ENCODE measurements at regions not wholly inside any gene's neighbourhood (a gene's known extent, or its start where the extent isn't known, plus 50 kb on each side); places are given as distances from the start of the nearest gene placed in this dataset.

DNA sequence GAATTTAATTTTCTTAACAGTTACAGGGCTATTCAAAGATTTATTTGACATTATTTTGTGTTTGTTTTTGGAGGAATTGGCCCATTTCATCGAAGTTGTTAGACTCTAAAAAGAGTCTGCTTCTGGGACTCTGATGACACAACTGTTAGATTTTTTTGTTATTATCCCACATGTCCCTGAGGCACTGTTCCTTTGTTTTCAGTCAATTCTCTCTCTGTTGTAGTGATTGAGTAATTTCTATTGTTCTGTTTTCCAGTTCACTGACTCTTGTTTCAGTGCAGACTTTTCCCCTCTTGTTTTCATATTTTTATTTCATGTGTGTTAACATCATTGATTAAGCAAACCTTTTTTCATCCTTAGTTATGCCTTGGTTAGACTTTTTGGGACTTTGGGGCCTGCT lies 325.0 kb downstream of the ZNF326 start:
- DNase-seq (ENCODE audit: low spot score) (no peak), ATAC-seq (no peak)
- Mint-ChIP-seq H3K27ac (no peak overlapping the region), H3K9me3 (peaks cover 7% of the 10 kb centered on the region; the same call in 1 of the 2 replicates), H3K27me3 (ENCODE audit: low read depth) (no peaks in the 10 kb centered on the region), H3K36me3 (no peaks in the 10 kb centered on the region), H3K4me3 (no peak overlapping the region), H3K4me1 (no peaks in the 10 kb centered on the region)
- POLR2A ChIA-PET: no interaction called here
- TF ChIP-seq, protein P1, sequence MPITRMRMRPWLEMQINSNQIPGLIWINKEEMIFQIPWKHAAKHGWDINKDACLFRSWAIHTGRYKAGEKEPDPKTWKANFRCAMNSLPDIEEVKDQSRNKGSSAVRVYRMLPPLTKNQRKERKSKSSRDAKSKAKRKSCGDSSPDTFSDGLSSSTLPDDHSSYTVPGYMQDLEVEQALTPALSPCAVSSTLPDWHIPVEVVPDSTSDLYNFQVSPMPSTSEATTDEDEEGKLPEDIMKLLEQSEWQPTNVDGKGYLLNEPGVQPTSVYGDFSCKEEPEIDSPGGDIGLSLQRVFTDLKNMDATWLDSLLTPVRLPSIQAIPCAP (CRISPR knock-in tag; IDR thresholded peaks at IDR 0.05): no peak
- TF ChIP-seq SMAD3 (CRISPR knock-in tag; IDR thresholded peaks at IDR 0.05; ENCODE audit: borderline replicate concordance): no peak
- TF ChIP-seq, protein P2, sequence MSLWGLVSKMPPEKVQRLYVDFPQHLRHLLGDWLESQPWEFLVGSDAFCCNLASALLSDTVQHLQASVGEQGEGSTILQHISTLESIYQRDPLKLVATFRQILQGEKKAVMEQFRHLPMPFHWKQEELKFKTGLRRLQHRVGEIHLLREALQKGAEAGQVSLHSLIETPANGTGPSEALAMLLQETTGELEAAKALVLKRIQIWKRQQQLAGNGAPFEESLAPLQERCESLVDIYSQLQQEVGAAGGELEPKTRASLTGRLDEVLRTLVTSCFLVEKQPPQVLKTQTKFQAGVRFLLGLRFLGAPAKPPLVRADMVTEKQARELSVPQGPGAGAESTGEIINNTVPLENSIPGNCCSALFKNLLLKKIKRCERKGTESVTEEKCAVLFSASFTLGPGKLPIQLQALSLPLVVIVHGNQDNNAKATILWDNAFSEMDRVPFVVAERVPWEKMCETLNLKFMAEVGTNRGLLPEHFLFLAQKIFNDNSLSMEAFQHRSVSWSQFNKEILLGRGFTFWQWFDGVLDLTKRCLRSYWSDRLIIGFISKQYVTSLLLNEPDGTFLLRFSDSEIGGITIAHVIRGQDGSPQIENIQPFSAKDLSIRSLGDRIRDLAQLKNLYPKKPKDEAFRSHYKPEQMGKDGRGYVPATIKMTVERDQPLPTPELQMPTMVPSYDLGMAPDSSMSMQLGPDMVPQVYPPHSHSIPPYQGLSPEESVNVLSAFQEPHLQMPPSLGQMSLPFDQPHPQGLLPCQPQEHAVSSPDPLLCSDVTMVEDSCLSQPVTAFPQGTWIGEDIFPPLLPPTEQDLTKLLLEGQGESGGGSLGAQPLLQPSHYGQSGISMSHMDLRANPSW (CRISPR knock-in tag; conservative IDR thresholded peaks at IDR 0.05; ENCODE audit: low read depth): no peak
- TF ChIP-seq, protein P3, sequence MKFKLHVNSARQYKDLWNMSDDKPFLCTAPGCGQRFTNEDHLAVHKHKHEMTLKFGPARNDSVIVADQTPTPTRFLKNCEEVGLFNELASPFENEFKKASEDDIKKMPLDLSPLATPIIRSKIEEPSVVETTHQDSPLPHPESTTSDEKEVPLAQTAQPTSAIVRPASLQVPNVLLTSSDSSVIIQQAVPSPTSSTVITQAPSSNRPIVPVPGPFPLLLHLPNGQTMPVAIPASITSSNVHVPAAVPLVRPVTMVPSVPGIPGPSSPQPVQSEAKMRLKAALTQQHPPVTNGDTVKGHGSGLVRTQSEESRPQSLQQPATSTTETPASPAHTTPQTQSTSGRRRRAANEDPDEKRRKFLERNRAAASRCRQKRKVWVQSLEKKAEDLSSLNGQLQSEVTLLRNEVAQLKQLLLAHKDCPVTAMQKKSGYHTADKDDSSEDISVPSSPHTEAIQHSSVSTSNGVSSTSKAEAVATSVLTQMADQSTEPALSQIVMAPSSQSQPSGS (CRISPR knock-in tag; IDR thresholded peaks at IDR 0.05; ENCODE audit: borderline replicate concordance, low read depth): no peak
- no peak for TF ChIP-seq CREM (CRISPR knock-in tag; IDR thresholded peaks at IDR 0.05)
- TF ChIP-seq ZNF671 (CRISPR knock-in tag; IDR thresholded peaks at IDR 0.05): no peak
- TF ChIP-seq, protein P4, sequence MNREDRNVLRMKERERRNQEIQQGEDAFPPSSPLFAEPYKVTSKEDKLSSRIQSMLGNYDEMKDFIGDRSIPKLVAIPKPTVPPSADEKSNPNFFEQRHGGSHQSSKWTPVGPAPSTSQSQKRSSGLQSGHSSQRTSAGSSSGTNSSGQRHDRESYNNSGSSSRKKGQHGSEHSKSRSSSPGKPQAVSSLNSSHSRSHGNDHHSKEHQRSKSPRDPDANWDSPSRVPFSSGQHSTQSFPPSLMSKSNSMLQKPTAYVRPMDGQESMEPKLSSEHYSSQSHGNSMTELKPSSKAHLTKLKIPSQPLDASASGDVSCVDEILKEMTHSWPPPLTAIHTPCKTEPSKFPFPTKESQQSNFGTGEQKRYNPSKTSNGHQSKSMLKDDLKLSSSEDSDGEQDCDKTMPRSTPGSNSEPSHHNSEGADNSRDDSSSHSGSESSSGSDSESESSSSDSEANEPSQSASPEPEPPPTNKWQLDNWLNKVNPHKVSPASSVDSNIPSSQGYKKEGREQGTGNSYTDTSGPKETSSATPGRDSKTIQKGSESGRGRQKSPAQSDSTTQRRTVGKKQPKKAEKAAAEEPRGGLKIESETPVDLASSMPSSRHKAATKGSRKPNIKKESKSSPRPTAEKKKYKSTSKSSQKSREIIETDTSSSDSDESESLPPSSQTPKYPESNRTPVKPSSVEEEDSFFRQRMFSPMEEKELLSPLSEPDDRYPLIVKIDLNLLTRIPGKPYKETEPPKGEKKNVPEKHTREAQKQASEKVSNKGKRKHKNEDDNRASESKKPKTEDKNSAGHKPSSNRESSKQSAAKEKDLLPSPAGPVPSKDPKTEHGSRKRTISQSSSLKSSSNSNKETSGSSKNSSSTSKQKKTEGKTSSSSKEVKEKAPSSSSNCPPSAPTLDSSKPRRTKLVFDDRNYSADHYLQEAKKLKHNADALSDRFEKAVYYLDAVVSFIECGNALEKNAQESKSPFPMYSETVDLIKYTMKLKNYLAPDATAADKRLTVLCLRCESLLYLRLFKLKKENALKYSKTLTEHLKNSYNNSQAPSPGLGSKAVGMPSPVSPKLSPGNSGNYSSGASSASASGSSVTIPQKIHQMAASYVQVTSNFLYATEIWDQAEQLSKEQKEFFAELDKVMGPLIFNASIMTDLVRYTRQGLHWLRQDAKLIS (CRISPR knock-in tag; IDR thresholded peaks at IDR 0.05; ENCODE audit: borderline replicate concordance): no peak
- TF ChIP-seq, protein P5, sequence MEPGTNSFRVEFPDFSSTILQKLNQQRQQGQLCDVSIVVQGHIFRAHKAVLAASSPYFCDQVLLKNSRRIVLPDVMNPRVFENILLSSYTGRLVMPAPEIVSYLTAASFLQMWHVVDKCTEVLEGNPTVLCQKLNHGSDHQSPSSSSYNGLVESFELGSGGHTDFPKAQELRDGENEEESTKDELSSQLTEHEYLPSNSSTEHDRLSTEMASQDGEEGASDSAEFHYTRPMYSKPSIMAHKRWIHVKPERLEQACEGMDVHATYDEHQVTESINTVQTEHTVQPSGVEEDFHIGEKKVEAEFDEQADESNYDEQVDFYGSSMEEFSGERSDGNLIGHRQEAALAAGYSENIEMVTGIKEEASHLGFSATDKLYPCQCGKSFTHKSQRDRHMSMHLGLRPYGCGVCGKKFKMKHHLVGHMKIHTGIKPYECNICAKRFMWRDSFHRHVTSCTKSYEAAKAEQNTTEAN (CRISPR knock-in tag; IDR thresholded peaks at IDR 0.05): no peak
- no peak for TF ChIP-seq ZNF532 (CRISPR knock-in tag; IDR thresholded peaks at IDR 0.05; ENCODE audit: borderline replicate concordance)
- TF ChIP-seq, protein P6, sequence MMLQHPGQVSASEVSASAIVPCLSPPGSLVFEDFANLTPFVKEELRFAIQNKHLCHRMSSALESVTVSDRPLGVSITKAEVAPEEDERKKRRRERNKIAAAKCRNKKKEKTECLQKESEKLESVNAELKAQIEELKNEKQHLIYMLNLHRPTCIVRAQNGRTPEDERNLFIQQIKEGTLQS (CRISPR knock-in tag; conservative IDR thresholded peaks at IDR 0.05): no peak
- no peak for TF ChIP-seq NR1H2 (CRISPR knock-in tag; IDR thresholded peaks at IDR 0.05)
- TF ChIP-seq IRF2 (CRISPR knock-in tag; IDR thresholded peaks at IDR 0.05; ENCODE audit: borderline replicate concordance, low read depth): no peak
- TF ChIP-seq, protein P7, sequence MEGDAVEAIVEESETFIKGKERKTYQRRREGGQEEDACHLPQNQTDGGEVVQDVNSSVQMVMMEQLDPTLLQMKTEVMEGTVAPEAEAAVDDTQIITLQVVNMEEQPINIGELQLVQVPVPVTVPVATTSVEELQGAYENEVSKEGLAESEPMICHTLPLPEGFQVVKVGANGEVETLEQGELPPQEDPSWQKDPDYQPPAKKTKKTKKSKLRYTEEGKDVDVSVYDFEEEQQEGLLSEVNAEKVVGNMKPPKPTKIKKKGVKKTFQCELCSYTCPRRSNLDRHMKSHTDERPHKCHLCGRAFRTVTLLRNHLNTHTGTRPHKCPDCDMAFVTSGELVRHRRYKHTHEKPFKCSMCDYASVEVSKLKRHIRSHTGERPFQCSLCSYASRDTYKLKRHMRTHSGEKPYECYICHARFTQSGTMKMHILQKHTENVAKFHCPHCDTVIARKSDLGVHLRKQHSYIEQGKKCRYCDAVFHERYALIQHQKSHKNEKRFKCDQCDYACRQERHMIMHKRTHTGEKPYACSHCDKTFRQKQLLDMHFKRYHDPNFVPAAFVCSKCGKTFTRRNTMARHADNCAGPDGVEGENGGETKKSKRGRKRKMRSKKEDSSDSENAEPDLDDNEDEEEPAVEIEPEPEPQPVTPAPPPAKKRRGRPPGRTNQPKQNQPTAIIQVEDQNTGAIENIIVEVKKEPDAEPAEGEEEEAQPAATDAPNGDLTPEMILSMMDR (IDR thresholded peaks at IDR 0.05): no peak
- no peak for TF ChIP-seq RELA (CRISPR knock-in tag; IDR thresholded peaks at IDR 0.05; ENCODE audit: borderline replicate concordance)
- CTCF ChIA-PET: no interaction called here

Measured in WTC11 (cell line).